GM23248 (cell line): ENCODE measurements at regions not wholly inside any gene's neighbourhood (a gene's known extent, or its start where the extent isn't known, plus 50 kb on each side); places are given as distances from the start of the nearest gene placed in this dataset.
"Not testable (repeated sequence)": the region's sequence is repeated elsewhere in the genome, so short reads cannot be mapped to it uniquely, and the experiment has no call there.

Source experiments
- EZH2 ChIP-seq: fragments of 200-600 bp; sonication (generic); IDR thresholded peaks from 2 replicates; pipeline ENCODE4 v1.6.1; 2018; ENCODE audit warnings: antibody characterized with exemption, mild to moderate bottlenecking; ENCODE audit not compliant: insufficient read depth, poor library complexity, severe bottlenecking
- EZH2phosphoT487 ChIP-seq: fragments of 200-600 bp; sonication (generic); IDR thresholded peaks from 2 replicates; pipeline ENCODE4 v1.6.1; 2018; ENCODE audit warnings: antibody characterized with exemption, moderate library complexity, mild to moderate bottlenecking, low read depth; ENCODE audit not compliant: insufficient read depth

DNA sequence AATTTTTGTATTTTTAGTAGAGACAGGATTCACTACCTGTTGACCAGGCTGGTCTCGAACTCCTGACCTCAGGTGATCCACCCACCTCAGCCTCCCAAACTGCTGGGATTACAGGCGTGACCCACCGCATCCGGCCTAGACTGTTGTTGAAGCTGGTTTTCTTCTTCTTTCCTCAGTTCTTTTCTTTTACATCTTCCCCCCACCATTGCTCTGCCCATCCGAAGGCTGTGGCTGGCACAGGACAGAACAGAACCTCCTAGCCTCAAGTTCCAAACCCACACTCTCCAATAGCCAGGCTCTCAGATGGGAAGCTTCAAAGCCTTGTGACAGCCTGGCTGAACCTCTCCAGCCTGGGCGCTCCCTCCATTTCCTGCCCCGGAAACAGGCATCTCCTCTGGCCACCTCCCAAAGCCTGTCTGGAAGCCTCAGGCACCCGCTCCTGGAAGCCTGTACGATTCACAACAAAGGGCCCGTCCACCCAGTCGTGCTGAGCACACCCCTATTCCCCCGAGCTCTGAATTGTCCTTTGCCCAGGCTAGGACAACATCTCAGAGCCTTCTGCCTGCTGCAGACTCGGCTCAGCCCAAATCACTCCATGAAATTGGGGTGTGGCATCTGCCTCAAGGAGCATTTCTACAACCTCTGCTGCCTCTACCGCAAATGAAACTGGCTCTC lies 138.1 kb upstream of the C1QTNF3 start:
- TF ChIP-seq EZH2, EZH2phosphoT487: not testable (repeated sequence)
